HG03175 (cell line): ENCODE measurements at regions not wholly inside any gene's neighbourhood (a gene's known extent, or its start where the extent isn't known, plus 50 kb on each side); places are given as distances from the start of the nearest gene placed in this dataset.

Experiments used
- ATAC-seq: cut with Tn5 transposase; IDR thresholded peaks from one replicate; pipeline ENCODE4 v1.9.1; 2021; ENCODE audit warnings: mild to moderate bottlenecking, moderate library complexity; ENCODE audit not compliant: unreplicated experiment

DNA sequence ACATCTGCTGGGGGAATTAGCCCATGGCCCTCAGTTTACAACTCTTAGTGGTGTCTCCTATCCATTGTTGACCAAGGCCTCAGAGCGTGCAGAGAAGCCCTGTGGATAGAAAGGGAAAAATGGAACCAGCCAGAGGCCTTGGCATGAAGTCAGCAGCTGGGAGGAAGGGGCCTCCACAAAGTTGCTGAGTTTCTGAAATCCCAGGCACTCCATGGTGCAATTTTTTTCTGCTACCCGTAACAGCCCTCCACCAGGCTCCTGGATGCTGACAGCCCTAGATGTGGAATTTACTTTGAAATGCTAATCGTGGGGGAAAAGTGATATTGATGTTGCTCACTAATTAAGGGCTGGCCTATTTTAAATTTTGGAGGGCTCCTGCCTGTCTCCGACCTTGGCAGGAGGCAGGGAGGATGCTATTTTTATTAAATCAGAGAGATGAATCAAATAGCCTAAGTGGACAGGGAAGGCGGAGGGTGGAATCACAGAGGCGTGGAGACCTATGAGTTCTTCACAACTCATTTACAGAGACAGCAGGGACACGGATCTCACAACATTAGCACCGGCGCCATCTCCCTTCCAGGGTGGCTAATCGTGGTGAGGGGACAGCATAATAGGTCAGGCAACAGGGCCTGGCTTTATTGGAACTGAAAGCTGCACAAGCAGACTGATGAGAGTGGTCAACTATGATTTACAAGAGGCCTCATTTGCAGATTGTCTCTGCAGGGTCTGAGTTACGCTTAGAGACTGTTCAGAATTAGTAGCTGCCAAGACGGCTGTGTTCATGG, 99.8 kb upstream of the WSCD2 start:
- no peak for ATAC-seq

DNA sequence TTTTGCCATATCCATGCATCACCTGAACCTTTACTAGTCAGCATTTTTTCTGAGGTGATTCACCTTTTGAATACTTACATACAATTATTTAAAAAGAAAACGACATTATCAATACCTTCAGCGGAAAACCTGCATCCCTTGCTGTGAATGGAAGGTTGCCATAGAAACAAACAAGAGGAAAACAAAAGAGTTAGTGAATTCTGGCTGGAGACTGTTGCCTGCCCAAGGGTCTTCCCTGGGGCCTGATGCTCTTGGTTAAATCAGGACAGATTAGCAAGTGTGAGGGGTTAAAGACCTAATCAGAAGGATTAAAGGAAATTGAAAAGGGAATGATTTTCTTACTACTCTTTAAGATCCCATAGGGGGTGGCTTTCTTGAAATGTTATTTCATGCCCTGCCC, 96.0 kb upstream of the WSCD2 start:
- ATAC-seq, result no peak

DNA sequence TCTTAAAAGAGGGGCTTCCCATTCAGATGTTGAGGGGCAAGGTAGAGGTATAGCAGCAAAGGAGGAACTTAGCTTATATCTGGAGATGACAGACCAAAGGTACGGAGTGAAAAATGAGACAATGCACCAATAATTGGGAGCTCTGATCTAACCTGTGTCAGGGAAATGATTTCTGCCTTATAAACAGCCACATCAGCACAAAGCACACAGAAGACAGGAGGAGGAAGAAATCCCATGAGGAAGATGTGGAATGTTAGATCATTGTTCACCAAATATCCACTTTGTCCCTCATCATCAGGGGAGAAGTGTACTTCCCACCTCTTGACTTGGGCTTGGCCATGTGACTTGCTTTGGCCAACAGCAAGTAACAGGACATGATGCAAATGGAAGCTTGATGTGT, 93.7 kb upstream of the WSCD2 start:
- ATAC-seq, result no peak

DNA sequence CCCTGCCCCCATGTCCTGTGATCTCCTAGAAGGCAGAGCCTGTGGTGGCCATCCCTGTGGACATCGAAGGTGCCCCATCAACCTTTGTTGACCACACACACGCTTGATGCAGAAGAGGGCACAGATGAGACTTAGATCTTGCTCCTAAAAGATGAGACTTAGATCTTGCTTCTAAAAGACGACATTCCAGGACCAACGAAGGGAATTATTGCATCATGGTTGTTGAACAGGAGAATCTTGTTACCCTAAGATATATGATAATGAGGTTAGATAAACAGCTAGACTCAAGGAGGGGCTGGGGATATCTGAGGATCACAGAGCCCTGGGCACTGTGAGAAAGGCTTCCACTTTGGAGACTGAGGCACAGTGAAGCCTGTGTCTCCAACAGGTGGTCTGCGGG, 91.1 kb upstream of the WSCD2 start:
- ATAC-seq, result no peak

DNA sequence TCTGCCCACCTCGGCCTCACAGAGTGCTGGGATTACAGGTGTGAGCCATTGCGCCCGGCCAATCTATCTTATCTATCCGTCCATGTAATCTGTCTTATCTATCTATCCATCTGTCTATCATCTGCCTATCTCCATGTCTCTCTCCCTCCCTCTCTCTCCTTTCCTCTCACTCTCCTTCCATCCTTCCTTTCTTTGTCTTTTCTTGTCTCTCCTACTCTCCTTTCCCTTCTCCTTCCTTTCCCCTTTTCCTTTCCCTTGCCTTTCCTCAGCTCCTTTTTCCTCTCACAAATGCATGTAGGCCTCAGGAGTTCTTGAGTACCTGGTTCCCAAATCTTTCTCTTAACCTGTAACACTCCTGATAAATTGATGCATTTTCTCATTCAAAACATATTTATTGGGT, 89.3 kb upstream of the WSCD2 start:
- no peak for ATAC-seq

DNA sequence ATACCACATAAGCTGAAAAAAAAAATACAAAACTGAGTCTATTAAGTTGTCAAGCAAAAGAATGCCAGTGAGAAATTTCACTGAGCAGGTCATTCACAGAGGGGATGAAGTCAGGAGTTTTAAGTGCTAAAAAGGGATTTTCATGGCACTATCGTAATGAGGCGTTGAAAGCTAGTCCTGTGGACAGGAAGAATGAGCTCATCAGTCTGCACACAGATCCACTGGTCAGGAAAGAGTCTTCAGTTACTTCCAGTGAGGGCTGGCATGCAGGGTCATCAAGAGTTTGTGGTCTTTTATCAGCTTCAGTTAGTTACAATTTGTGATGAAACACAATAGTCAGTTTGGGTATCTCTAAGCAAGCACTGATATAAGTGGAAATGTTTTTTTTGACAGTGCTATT, 88.1 kb upstream of the WSCD2 start:
- no peak for ATAC-seq

DNA sequence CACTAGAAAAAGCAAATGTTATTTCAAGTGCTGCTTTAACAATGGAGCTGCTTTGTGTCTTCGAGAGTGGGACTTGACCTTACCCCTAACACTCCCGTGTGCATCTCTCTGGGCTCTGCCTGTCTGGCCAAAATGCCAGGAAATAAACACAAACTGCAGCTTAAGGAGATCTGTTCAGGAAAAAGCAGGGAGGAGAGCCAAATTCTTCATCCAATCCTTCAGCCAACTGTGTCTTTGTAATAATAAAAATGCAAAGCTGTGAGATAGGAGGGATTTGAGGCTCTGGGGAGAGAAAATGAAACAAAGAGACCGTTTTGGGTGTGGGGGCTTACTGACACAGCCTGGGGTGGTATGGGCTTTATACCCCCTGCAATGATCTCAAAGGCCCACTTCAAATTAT, 85.8 kb upstream of the WSCD2 start:
- ATAC-seq, result no peak

DNA sequence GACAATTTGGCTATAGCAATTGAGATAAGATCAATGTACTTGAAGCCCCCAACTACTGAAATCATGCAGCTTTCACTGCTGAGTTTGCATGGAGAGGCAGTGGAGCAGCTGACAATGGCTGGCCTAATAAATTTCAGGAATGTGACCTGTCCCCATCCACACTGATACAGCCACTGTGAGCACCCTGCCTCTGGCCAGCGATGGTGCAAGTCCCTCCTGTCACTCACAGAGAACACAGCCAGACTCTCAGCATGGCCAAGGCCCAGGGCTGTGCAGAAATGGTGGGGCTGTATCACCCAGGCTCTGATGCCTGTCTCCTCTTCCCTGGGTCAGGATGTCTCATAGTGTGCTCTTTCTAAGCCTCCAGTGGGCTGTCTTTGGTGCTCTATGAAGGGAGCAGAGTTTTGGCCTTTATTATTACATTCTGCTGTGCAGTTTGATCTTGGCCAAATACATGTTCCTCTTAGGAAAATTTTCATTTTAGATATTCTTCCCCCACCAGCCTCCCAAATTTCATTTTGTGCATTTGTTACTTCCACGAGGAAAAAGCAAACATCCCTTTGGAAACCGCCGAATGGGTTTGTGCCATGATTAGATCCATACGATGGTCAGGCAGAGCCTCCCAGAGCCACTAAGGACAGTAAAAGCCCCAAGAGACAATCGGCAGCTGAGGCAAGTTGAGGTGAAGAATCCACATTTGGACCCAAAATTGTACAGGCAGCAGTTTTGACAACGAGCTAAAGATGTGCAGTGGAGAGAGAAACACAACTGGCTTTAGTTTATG, 85.1 kb upstream of the WSCD2 start:
- no peak for ATAC-seq

DNA sequence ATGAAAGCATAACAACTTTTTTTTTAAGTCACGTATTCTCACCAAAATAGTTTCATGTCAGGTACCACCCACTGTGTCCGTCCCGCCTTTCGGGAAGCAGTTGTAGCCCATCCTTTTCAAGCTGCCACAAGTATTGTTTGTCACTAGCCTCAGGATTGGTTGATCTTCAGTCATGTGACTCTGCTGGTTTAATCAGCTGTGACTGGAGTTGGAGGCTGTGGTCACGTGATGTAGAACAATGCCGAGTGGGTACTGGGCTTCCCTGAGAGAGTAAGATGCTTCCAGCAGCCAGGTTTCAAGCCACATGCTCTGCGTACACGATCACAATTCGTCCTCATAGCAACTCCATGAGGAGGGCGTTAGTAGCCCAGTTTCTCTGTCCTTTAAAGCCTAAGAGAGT, 83.0 kb upstream of the WSCD2 start:
- no peak for ATAC-seq

DNA sequence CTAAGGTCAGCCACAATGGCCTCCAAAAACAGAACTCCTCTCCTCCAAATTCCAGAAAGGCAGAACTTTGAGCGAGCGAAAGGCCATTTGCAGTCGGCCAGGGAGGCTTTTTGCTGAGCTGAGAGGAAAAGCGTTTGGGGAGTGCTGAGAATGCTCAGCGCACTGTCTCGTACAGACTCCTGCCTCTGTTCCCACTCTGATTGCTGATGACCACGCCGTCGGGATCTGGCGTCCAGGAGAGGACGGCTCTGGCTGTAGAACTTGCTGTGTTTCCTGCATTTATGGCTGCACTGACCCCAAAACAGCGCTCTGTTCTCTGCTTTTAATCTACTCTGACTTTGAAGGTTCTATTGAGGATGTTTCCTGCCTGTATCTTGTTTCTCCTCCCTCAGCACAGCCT, 82.4 kb upstream of the WSCD2 start:
- no peak for ATAC-seq

DNA sequence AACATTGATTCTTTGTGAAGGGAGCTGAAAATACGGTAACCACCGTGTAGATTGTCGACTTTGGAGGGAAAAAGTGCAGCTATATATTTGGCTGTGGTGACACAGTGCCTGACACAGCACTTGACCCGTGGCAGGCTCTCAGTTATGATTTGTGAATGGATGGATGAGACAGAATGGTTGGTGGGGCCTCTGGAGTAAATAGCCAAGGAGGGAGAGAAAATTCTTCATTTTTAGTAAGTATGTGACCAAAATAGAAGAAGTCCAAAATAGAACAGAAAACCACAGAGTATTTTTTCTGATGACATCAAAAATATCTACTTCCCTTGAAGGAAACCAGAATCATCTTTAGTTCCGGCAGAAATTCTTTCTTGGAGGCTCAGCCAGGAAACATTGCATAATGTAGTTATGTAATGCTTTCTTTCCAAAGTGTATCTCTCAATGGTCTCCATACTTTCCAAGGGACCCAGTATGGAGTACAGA, 82.0 kb upstream of the WSCD2 start:
- no peak for ATAC-seq

DNA sequence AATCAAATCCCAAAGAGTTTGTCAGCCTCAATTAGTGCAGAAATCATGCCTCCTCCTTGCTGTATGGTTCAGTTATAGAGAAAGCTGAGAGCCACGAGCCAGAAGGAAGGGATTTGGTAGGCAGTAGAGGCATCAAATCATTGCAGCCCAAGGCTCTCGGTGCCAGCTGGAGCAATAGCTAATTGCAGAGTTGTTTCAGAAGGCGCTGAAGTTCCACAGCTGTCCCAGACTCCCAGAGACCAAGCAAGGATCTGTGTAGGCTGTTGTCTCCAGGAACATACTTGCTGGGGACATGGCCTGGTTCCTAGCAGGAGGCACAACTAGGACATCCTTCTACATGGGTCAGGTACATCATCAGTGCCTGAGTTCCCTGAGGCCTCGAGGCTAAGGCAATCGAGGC, 80.4 kb upstream of the WSCD2 start:
- ATAC-seq, result no peak

DNA sequence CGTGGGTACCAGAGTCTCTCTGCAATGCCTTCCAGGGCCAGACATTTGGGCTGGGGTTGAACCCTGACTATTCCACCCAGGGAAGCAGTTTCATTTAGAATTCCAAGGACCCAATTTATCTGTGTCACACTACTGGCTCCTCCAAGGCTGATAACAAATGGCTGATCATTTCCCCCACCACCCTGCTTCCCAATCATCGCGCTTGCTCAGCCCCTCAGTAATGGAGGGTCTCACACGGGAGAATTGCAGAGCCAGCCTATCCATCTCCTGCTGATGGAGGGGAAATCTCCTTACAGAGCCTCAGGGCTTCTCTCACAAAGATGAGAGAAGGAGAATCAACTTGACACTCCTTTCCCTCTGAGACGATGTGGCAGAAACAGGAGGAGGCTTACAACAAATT, 78.4 kb upstream of the WSCD2 start:
- no peak for ATAC-seq

DNA sequence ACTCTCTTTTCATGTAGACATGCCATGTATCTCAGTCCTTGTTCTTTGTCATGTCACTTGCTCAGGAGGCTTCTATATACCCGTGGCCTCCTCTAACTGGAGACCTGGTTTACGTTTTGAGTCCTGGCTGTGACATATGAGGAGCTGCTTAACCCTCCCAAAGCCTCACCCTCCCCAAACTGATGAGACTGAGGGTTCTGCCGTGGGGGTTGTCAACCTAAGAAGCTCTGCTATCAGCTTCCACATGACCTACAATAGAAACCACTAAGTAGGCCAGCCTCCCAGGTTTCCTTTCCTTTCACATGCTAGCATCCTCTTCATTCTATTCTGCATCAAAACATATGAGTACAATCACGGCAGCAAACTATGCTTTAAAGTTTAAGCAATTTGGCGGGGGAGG, 76.8 kb upstream of the WSCD2 start:
- ATAC-seq, result no peak

DNA sequence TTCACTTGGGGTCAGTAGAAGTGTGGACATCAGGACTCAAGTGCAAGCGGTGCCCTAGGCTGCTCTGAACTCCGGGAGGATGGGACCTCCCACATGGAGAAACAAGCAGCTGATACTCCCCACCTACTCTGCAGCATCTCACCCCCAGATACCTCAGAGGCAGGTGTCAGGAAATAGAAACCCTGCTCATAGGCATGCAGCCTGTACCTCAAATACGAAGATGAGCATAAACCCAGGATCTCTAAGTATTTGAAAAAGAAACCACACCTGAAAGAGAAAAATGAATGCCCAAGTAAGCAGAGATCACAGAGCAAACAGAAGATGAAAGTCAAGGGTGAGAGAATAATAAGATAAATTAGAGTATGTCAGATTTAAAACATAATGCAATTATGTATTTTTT, 75.6 kb upstream of the WSCD2 start:
- ATAC-seq, result no peak

DNA sequence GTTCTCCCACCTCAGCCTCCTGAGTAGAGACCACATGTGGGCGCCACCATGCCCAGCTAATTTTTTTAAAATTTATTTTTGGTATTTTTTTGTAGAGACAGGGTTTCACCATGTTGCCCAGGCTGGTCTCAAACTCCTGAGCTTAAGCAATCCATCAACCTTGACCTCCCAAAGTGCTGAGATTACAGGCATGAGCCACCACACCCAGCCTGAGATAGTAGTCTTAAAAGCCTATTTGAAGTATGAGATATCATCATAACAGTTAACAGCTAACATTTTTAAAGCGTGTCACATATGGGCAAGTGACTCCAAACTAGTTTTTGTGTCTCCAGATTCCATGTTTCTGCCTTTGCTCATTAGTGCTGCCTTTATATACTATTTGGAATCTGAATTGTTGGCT, 74.6 kb upstream of the WSCD2 start:
- ATAC-seq, result no peak

DNA sequence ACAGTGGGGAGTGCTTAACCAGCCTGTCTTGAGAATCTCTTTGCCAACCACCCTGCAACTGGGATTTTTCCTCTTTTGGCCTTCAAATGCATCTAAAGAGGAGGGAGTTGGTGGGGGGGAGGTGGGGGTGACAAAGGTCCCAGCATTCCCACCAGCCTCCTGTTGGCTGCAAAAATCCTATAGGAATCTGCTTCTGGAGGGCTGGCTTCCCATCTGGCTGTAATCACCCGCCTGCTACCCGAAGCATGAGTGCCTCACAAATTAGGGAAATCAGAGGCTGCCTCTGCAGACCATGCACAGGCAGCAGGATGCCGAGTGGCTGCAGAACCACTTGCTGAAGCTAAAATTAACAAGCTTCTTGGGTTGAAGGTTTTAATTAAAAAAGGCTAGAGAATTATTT, 73.9 kb upstream of the WSCD2 start:
- ATAC-seq, result no peak

DNA sequence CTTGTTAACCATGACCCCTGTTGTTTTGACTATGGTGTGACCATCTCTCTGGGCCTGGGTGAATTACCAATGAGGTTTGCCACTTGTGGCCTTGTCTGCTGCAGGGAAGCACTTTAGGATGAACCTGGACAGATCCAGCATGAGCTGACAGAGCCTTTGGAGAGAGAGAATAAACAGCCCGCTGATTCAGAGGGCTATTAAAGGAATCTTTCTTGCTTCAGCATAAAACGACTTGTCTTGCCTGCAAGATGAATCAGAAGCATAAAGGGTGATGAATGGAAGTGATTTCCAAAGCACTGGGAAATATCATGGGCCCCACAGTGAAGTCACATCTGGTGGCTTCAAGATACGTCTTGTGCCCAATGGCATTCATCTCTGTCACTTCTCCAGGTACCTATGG, 69.0 kb upstream of the WSCD2 start:
- ATAC-seq, result no peak

DNA sequence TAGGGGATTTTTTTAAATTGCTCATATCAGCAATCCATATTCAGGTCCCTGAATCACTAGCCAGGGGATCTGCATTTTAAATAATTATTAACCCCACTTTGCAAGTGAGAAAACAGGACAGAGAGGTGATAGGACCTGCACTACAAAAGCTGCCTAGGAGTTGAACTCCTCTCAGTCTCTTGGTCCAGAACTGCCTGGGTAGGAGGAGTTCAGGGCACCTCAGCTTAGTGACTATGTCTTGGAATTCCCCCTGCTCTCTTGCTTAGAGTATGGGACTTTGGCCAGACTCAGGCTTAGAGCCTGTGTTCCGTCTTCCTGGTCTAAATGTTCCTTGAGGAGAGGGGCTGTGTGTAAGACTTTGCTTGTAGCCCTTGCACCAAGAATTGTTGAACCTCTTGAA, 68.2 kb upstream of the WSCD2 start:
- no peak for ATAC-seq

DNA sequence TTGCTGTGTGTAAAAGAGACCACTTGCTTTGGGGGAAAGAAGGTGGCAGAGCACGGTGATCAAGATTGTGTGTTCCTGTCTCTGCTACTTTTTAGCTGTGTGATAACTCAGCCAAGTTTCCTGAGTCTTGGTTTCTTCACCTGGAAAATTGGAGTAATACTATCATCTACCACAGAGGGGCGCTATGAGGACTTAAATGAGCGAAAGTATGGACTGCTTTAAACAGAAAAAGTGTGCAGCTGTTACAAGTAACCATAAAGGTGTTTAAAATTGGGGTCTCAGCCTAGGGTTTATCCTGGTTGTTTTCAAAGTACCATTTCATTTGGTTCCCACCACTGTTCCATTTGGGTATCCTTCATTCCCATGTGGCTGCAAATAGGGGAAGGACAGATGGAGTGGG, 65.9 kb upstream of the WSCD2 start:
- no peak for ATAC-seq

DNA sequence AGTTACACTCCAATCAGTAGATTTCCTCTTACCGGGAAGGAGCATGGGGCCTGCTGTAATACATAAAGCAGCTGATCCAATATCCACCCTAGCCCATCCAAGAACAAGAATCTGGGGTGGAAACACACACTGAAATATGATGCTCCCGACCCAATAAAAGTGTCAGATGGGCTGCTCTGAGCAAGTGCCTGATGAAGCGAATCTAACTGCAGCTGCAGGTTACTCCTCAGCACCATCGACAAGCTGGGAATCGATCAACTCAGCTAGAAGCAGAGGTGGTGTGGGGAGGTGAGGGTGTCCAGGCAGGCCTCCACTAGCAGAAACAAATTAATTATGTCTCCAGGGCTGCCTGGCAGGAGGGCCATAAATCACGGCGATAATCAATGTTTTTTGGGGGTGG, 64.0 kb upstream of the WSCD2 start:
- no peak for ATAC-seq
